Stimulated activated CD4-positive, alpha-beta T cell treated with anti-CD3 and anti-CD28 coated beads, Interleukin-12 subunit alpha, Interleukin-12 subunit beta, amount 100 ng/mL, for 48 hours (primary cell): ENCODE measurements at regions not wholly inside any gene's neighbourhood (a gene's known extent, or its start where the extent isn't known, plus 50 kb on each side); places are given as distances from the start of the nearest gene placed in this dataset.
"Not testable (repeated sequence)": the region's sequence is repeated elsewhere in the genome, so short reads cannot be mapped to it uniquely, and the experiment has no call there.

Source experiments
- DNase-seq, 3 donors: peaks; one replicate each; pipeline ENCODE4 v3.0.0-alpha.2; 2020; ENCODE audit warnings: low read depth in 2 of 3, low spot score in 1 of 3

DNA sequence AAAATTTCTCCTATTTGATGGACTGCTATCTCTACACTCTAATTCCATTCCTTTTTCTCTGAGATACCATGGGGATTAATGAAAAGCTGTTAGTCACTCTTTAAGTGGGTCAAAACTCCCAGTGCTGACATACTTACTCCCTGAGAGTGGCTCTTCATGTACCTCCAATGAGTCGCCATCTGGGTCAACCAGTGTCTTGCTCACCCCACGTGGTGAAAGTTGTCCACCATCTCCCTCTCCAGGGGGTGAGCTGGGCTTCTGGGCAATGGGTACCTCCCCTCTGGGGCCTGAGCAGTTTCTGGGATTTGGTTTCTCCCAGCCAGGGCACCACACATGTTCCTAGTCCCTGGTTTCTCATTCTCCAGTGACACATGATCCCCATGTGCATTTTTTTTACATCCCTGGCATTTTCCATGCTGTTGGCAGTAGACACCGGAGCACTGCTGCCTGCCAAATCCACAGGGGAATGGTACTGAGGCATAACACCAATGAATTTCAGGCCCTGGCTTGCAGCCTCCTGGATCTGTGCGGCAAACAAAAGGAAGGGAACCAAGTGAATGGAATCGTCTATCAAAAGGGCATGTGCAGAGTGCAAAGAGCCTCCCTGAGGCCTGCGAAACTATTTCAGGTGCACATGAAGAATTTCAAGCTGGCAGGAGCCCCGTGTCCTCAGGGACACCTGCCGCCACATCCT lies 817.9 kb upstream of the AMELY start:
- DNase-seq = peak in 1 of 3 donors; percentile 1

DNA sequence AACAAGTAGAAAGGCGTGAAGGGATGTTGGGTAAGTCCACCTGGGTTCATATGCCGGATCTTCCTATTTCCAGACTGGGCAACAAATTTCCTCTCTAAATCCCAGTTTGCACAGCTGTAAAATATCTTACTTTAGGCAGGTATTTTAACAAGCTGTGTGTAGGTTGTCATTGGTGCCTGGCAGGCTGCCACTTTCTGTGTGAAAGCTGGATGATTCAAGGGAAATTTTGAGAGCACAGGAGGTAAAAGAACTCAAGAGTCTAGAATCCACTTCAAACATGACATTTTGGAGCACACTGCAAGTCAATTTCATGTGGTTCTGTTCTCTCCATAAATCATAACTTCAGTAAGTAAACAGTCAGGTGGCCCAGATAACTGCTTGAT lies 817.4 kb upstream of the AMELY start:
- DNase-seq = no peak

DNA sequence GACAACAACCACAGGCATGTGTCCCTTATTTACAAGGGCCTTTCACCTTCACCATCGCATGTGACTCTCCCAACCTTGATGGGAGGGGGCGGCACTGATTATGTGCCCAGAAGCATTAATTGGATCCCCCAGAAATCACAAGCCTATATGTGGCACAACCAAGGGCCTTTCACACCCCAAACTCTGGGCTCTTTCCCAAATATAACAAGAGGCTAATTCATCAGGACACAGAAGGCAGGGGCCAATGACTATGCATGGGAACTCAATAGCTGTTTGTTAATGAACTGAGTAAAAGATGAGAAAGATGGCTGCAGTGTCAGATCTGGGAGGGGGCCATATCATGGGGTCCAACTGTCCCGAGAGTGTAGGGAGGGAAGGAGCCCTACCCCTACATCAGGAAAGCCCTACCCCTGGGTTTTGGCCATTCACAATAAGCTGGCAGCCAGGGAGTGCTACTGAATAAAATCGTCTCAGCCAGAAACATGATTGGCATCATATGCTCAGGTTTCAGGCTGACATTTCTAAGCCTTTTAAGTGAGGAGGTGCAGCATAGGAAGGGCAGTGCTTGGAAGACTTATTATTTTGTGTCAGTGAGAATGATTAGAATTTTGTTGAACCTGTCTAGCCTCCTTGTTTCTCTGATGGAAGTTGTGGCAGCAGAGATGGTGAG lies 814.4 kb upstream of the AMELY start:
- no peak for DNase-seq

DNA sequence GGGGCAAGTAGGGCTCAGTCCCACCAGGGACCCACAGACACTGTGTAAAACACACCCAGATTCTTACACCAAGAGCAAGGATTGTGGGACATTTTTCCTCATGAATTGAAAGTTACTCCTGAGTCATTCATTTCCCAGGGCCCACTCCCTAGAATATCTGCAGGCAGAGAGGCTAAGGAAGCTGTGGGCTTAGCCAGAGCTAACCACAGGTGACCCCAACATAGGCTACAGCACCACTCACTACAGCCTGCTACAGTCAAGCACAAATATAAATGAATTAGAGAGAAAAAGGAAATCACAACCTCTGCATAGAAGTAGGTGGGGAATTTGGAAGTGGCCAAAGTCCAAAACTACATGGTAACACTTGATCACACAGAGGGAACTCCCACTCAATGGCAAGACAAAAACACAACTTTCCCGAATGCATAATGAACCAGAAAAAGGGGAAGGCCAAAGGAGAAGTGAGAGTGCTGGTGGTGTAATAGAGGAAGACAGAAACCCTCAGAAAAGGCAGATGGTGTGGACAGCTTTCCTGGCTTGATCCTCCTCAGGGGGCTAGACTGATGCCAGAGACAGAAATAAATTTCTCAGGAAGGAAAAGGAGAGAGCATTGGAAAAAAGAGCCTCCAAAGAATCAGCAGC lies 812.6 kb upstream of the AMELY start:
- DNase-seq = no peak

DNA sequence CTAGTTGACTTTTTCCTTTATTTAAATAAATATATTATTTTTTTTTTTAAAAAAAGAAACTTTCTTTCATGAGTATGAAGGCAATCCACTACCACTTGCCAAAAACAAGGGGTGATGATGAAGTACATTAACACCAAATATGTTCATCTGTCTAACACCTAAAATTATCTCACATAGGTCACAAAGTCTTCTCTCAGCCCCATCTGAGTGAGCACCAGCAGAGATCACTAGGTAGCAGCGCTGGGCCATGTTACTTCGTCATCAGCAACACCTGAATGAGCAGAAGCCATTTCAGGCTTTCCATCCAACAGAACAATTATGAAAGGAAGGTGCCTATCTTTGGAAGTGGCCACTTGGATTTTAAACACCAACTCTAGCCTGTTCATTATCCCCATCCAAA lies 811.6 kb upstream of the AMELY start:
- DNase-seq = no peak

DNA sequence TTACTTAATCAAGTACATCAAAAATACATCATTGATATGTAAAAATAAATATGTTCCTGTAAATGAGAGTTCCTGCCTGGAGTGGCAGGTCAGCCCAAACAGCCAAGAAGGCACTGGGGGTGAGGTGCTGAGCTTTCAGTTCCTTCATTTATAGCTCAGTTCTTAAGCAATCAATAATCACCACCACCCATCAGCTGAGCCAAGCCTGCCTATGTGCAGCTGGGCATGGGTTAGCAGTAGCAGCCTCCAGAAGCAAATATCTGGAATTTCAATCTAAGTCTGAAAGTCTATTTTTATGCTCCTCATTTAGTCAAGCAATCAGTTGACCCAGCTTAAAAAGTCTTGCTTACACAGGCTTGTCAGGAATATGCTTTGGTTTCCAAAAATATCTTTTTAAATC lies 811.0 kb upstream of the AMELY start:
- DNase-seq = no peak

DNA sequence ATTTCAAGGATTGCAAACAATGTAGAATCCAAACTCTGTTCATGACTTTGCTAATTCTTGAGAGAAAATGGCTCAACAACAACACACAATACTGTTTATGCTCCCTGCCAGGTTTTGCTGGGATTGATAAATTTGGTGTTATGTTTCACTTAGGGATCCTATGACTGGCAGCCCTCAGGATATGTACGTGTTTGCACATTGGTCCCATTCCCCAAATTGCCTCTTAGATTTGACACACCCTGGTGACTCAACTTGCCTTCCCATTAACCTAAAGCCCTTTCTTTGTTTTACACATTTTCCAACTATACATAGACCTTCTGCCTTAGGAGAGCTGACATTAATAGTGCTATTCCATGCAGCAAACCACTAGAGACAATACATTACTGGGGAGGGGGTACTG lies 809.4 kb upstream of the AMELY start:
- DNase-seq = no peak

DNA sequence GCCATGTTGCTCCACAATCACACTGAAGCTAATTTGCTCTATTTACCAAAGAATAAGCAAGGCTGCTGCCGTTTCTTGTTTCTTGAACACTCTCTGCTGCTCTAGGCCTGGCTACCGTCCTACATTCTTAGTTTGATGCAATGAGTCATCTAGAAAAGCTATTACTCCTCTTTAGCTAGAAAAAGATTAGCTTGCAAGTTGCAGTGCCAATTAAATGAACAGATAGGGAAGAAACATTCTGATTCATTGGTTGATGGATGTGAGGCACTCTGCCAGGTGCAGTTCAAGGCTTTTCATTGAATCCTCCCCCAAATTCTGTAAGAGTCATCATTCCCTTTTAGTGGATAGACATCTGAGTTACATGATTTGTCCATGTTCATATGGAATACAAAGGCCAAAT lies 807.7 kb upstream of the AMELY start:
- no peak for DNase-seq

DNA sequence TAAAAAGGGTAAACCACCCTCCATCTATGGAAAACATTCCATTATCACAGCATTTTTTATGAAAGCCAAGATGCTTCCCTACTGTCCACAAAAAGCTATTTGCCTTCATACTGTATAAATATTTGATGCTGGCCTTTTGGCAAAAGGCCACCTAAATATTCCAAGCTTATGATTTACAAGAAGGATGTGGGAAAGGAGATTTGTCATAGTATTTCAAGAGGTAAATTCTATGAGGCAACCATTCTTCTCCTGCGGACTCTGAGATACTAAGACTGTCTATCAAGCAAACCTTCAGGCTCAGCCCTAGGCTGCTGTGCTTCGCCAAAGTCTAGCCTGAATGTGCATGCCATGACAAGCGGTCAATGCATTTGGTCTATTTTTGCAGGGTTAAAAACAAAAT lies 807.1 kb upstream of the AMELY start:
- DNase-seq = no peak

DNA sequence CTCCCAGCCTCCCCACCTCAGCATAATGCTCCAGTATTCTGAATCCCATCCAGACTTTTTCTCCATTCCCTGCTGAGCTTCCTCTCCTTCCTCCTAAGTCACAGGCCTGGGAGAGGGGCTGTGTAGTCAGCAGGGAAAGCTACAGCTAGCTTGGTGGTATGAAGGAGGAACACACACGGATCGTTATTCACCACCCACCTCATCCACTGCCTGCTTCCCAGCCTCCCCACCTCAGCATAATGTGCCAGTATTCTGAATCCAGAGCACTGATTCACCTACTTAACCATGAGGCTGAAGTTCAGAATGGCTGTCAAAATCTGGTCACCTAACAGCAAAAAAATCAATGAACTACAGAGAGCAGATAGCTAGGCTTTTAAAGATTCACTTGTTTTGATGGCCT lies 806.6 kb upstream of the AMELY start:
- no peak for DNase-seq

DNA sequence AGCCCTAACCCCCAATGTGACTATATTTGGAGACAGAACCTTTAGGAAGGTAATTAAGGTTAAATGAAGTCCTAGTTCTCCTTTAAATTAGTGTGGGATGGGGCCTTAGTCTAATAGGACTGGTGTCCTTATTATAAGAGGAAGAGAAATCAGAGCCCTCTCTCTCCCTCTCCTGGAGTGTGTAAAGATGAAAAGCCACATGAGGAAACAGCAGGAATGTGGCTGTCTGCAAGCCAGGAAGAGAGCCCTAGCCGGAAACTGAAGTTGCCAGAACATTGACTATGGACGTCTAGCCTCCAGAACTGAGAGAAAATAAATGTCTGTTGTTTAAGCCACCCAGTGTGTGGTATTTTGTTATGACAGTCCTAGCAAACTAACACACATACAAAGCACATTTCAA lies 802.9 kb upstream of the AMELY start:
- DNase-seq = no peak

DNA sequence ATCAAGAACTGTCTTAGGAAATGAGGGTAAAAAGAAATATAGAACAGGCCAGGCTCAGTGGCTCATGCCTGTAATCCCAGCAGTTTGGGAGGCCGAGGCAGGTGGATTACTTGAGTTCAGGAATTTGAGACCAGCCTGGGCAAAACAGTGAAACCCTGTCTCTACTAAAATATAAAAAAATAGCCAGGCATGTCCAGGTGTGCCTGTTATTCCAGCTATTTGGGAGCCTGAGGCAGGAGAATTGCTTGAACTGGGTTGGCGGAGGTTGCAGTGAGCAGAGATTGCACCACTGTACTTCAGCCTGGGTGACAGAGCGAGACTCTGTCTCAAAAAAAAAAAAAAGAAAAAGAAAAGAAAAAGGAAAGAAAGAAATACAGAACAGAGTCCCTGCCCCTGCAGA lies 802.2 kb upstream of the AMELY start:
- not testable (repeated sequence) for DNase-seq

DNA sequence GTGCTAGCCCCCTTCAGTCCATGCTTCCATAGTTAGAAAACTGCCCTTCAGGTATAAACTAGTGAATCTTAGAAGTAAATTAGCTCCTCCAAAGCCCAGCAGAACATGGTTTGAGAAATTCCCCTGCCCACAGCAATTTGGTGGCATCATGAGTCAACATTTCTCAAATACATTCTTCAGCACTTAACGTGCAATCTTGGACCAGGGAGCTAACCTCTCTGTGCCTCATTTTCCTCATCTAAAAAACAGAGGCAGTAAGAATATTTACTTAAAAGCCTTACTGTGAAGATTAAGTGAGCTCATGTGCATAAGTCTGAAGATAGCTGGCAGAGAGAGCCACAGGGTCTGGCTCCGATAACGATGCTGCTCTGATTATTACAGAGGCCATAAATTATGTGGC lies 800.7 kb upstream of the AMELY start:
- DNase-seq = no peak

DNA sequence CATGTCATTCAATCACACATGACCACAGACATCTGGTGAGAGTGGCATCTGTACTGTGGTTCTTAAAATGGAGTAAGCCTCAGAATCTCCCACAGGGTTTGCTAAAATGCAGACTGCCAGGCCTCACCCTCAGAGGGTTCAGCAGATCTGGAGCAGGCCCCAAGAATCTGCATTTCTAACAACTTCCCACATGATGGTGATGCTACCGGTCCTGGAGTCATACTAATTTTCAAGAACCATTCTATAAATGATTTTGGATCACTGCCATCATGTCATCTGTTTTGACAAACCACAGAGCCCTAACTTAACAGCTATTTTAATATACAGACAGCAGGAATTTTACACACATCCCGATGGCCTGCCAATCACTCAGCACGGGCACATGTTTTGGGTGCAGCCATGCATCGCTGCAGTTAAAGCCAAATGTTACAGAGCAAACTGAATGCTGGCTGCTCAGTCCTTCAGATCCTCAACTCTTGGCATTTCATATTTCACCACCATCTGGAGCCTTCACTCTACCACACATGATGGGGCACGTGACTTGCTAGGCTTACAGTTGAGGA lies 792.1 kb upstream of the AMELY start:
- DNase-seq = no peak

DNA sequence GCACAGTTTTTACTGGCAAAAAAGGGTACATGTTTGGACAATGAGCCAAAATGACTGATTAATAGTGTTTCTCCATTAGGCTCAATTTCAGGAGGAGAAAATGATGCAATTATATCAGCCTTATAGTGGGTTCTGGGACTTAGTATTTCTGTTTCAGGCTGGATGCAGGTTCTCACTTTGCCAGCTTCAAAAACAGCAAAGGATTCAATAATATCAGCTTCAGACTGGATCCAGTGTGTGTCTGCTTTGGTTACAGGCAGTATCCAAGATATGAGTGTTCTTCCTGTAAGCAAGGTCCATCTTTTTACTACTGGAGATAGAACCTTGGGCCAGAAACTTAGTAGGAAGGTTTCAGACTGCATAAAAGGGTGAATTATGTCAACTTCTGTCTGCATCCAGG lies 790.9 kb upstream of the AMELY start:
- no peak for DNase-seq

DNA sequence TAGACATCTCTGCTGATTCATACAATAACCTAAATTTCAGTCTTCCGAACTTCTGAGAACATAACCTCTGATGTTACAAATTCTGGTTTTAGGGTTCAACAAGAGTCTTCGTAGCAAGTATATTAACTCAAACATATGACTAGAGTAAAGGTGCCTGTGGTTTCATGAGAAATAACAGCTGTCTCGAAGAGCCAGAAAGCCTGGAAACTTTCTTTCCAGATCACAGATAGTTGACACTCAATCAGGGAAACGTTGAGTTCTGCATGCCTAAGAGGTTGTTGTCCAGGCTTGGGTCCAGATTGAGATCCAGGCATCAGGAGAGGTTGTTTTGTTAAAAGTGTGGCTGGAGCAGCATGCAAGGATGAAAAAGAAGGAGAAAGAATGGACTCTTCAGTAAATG lies 790.1 kb upstream of the AMELY start:
- no peak for DNase-seq

DNA sequence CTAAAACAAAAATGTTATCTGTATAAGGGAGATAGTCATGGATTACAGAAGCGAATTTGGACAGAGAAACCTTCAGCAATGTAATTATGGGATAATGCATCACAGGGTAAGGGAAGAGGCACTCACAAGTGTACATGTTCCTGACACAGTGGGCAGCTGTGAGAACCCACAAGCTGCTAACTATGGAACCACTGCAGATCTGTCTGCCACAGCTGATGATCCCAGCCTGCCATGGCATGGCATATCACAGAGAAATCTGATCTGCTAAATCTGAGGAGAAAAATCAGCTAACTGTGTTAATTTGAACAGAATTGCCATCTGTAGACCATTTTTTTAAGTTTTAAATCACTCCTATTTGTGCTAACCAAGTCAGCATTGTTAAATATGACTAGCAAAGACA lies 786.0 kb upstream of the AMELY start:
- DNase-seq = no peak

DNA sequence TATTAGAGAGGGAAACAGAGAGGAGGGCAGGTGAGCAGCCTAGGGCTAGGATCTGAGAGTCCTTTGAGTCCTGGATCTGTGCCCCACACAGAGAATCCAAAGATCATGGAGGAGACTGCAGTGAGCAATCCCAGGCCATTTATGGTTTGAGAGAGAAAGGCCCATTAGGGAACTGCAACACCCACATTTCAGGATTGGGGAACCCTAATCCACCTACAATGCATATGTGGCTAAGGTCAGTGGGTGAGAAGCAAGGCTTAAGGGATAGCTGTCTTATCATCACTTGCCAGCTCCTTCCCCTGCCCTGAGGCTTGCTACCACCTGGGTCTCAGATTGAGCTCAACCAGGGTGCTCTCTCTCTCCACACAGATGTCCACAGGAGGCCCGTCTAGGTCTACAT lies 781.1 kb upstream of the AMELY start:
- DNase-seq = no peak

DNA sequence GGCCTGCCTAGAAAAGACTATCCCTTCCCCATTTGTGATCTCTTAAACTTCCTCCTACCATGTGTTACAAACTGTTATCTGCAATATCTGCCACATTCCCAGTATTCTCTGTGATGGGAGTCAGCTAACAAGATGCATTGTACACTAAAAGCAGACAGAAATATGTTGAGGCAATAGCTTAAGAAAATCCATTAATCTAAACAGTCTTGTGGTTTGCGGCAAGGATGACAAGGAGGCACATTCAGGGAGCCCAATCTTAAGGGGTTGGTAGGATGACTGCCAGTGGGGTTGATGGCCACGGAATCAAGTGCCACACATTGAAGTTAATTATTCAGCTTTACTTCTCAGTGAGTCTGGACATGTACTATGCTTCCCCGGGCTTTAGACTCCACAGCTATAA lies 775.5 kb upstream of the AMELY start:
- DNase-seq = no peak

DNA sequence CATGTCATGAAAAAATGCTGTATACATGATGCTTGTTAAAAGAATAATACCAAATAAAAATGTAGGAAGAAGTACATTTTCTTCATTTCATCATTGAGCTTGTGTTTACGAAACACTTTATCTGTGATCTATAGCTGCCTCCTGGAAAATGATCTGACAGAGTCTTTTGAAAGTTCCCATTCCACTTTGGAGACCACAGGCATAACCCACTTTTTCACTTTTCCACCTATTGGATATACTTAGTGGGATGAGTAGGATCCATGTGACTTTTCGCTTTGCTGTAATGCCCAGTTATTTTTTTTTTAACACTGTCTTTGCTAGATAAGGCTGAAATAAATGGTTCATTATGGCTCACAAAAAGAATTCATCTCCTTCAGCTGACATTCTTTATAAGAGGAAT lies 773.0 kb upstream of the AMELY start:
- no peak for DNase-seq

DNA sequence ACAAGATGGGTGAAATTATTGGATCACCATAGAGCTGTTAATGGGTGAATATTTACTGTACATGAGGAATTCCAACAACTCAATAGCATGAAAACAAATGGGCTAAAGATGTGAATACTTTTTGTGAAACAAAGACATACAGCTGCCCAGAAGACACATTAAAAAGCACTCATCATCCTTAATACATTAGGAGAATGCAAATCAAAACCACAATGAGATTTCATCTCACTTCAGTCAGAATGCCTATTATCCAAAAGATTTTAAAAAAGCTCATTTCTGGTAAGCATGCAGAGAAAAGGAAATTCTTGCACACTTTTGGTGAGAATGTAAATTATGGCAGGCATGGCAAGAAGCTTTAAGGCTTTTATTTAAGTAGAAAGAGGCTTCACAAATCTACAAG lies 770.8 kb upstream of the AMELY start:
- DNase-seq = no peak

DNA sequence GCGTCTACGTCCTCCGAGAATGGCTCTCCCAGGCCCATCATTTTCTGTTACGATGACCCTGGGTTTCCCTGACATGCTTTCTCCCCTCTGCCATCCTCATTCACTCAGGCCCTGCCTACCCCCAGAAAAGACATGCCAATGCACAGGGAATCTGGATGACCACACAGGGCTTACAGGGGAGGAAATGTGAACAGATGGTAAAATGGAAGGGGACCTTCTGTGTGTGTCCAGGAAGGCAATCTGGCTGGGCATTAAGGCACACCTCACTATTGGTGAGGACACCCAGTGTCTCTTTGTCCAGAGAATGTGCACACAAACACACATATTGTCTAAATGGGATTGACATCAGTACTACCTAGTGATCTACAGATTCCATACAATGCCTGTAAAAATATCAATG lies 769.9 kb upstream of the AMELY start:
- DNase-seq = no peak
